ENCODE measurements at regions not wholly inside any gene's neighbourhood (a gene's known extent, or its start where the extent isn't known, plus 50 kb on each side); places are given as distances from the start of the nearest gene placed in this dataset.

DNA sequence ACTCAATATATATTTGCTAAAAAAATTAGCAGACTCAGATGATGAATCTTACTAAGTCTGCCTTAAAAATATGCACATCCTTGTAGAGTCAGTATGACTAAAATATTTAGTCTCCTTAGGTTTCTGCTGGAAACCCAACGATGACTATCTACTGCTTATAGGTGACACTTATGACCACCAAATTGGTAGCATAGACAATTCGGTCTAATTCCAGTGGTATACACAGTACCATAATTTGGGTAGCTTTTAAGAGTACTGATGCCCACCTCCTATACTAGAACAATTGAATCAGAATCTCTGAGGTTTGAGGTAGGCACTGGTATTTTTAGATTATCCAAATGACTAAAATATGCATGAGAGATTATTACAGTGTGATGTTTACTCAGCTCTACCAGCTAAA is 740.8 kb upstream of the ZEB2 start:
- no peak for DNase-seq

GRCh38 chr2:145260081-145260480 is 740.2 kb upstream of the ZEB2 start:
- DNase-seq = no peak

DNA sequence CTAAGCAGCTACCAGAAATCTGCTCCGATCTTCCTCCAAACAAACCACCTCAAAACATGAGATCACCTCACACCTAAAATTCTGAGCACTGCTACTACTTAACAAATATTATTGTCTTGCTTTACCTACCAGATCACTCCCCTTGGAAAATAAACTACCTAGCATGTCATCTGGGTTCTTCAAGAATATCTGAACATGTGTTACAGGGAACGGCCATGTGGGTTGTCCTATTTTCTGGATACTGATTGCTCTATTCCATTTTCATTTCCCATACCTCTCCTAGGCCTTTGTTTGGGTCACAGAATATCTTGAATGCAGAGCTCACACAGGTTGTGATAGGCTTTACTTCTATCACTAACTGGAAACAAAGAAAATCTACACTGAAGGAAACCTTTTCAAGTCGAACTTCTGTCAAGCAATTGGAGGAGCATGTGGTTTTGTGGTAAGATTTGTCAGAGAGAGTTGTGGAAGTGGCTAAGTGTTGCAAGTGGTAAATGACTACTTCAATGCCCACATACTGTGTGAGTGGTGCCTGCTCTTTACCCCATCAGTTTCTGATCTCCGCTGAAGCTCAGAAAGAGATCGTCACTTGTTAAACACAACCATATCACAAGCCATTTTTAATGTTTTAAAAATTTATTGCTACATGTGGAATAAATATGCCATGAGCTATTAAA is 739.1 kb upstream of the ZEB2 start:
- DNase-seq = peak; percentile 71 to 91 (median 87)

DNA sequence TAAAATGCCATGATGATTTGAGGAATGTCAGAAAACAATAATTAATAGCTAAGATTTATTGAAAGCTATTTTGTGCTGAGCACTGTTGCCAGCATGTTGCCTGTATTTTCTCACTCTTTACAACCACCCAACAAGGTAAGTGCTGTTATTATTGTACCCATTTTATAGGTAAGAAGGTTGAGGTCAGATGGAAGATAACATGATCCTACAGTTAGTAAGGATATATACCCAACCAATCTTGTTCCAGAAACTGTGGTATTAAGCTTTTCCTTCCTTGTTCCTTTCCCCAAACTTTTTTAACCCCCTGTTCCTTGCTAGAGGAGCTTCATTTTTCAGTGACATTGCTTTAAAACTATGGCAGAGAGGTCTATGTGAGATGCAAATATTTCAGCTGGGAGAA is 738.0 kb upstream of the ZEB2 start:
- DNase-seq = no peak

DNA sequence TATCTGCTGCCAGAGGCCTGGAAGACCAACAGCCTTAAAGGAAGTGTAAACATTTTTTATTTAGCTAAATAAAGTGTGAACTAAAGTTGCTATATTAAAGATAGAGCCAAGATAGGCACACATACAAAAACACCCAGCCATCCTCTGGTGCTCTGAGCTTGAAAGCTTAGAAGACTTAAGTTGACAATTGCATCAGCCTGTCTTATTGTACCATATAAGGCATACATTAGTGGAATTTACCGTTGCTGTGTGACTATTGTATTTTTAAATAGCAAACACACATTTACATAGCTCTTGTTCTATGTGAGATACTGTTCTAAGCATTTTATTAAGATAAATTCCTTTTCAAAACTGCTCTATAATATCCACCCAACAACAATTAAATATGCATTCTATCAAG is 736.6 kb upstream of the ZEB2 start:
- no peak for DNase-seq

DNA sequence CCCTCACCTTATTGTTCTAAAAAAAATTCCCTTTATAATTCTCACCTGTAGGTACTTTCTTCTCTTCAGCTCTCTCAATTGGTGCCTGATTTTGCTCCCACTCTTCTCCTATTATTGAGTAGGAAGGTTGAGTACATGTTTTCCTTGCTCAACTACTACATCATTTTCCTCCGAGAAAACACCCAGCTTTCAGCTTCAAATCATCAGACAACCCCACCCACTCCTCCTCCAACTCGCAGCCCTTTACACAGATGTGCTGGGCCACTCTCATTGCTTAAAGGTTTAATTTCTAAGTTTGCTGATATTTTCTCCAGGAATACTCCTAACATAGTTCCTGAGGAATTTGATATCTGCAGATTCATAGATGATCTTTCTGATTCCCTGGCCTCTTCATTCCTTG is 734.4 kb upstream of the ZEB2 start:
- DNase-seq = no peak

DNA sequence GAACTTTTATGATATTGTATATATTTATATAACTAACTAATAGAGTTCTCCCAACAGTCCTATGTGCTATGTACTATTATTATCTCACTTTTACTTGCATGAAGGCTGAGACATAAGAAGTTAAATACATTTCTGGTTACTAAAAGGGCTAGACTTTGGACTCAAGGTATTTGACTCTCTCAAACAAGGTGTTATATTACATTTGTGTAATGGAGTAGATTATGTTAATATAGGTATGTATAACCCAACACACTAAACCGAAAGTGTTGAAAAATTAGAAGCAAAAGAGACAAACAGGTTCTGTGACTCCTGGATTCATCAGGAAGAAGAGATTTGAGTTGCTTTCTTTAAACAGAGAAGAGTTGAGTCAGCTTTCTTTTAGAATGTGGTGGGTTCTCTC is 733.6 kb upstream of the ZEB2 start:
- DNase-seq = no peak

GRCh38 chr2:145245268-145245870 is 725.5 kb upstream of the ZEB2 start:
- no peak for DNase-seq

DNA sequence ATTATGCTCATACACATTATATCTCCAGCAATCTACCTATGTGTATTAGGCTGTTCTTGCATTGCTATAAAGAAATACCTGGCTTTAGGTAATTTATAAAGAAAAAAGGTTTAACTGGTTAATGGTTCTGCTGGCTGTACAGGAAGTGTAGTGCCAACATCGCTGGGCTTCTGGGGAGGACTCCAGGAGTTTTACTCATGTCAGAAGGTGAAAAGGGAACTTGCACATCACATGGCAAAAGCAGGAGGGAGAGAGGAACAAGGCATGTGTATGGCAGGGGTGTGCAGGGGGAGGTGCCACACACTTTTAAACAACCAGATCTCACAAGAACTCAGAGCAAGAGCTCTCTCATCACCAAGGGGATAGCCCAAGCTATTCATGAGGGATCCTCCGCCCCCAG is 715.4 kb upstream of the ZEB2 start:
- peak in 2 of 3 donors; percentile 22 to 34 for DNase-seq

- DNase-seq = no peak
Measured at GRCh38 chr2:145230546-145230945, 710.6 kb upstream of the ZEB2 start.

DNA sequence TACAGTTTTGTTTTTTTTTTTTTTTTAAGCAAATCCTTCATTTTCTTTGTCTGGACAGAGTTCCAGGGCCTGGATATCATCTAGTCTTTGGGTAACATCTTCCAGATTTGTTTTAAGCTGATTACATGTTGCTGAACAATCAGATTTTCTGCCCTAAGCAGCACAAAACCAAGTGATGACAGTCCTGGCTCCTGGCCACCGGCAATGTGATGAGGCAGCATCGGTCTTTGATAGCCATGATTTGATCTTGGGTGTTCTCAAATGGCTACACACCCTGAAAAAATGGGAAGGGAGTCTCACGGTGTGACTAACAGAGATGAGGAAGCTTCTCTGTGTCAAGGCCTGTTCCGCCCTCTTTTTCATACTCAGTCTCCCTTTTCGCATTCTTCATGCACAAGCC is 708.6 kb upstream of the ZEB2 start:
- DNase-seq = peak; percentile 42 to 61 (median 45)

DNA sequence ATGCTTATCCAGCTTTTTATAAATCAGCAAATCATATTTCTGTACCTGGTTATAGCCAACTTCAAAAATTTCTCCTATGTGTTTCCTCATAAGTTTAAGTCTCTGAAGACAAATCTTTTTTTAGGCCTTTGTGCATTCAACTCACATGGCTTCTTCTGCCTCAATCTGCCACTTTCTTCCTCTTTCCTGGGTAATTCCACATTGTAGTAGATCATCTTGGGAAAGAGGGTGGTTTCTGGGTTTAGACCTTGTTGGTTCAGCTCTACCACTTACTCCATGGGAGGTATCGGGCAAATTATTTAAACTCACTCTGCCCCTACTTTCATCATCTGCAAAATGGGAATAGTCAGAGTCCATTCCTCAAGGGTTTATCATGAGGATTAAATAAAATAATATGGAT is 707.0 kb upstream of the ZEB2 start:
- peak; percentile 58 to 71 (median 65) for DNase-seq

DNA sequence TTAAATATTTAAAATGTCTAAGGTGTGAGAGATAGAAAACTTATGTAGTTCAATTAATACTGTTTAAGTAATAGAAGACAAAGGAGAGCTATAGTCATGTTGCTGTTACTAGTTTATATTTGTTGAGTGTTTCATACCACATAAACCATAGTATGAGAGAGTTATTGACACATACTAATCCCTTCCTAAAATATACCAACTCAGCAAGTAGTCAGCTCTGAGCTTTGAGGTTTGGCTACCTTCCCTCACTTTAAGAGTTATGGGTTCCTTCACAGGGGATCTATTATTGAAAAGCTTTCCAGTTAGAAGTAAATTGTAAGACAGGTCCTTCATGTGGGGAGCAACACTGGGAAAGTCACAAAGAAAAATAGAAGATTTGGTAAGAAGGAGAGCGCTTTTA is 701.6 kb upstream of the ZEB2 start:
- no peak for DNase-seq

GRCh38 chr2:145221032-145221431 is 701.1 kb upstream of the ZEB2 start:
- peak in 2 of 3 donors; percentile 5 to 19 for DNase-seq

DNA sequence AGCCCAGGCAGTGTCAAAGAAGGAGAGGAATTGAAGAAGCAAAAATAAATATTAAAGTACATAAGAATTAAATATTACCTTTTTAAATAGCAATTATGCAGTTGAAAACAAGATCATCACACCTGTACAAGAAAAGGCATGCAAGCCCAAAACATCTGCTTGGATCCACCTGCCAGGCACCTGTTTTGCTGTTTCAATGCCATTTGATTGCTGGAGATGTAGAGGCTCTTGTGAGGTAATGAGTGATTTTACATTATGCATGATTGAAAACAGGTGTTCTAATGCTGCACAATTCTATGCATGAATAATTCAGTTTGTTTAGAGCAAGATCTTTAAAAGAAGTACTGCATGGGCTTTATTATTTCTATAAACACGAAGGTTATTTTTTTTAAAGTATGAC is 700.6 kb upstream of the ZEB2 start:
- no peak for DNase-seq

- no peak for DNase-seq
Measured at GRCh38 chr2:145207884-145208283, 688.0 kb upstream of the ZEB2 start.

- DNase-seq = peak; percentile 34 to 59 (median 57)
Measured at GRCh38 chr2:145206496-145207281, 686.8 kb upstream of the ZEB2 start.

GRCh38 chr2:145203891-145204290 is 684.0 kb upstream of the ZEB2 start:
- DNase-seq = no peak

DNA sequence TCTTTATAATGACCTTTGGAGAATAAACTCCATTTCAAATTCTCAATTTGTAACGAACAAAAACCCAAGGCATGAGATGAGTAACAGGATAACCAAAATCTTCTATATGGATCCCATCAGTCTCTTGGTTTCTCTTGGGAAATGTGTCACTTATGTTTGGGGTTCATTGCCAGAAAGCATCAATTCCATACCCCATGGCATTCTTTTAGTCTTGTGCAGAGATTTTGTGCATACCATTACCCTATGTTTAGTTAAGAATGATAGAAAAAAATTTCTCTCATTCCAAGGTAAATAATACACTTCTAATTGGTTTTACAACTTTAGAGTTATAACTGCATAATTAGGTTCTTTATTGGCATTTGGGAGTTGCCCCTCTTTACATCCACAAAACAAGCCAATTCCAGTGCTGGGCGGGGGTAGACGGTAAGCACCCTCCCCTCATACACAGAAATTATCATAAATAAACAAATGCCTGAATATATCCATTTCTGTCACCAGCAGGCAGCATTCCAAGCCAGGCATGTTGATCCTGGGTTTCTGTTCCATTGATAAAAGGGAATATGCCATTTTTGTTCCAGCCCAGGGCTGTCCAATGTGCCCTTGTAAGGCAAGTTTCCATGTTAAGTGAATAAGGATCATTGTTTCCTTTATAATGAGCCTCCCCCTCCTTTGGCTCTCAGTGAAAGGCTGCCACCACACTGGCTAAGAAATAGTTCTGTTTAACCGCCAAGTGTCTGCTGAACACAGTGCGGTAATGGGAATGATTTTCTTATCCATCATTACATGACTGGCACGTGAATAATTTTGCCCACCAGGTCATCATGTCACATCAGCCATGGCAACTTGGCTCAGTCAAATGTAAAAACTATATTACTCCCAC is 680.1 kb upstream of the ZEB2 start:
- no peak for DNase-seq

DNA sequence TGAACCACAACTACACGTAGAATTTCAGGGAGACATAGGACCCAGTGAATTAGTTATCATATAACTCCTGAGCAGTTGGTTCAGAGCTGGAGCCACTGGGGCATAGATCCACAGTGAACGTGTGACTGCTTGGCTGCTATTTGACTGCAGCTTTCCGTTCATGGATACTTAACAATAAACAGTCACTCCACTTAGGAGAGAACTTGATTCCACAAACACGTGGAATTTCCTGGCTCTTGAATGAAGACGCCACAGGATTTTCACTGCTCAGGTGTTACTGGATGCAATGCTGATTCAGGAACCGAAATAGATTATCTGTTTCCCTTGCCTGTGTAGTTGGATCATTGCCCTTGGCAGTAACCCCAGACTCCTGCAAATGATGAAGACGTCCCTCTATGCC is 679.1 kb upstream of the ZEB2 start:
- no peak for DNase-seq

GRCh38 chr2:145198555-145198954 is 678.6 kb upstream of the ZEB2 start:
- DNase-seq = no peak

GRCh38 chr2:145197944-145198343 is 678.0 kb upstream of the ZEB2 start:
- DNase-seq = no peak

DNA sequence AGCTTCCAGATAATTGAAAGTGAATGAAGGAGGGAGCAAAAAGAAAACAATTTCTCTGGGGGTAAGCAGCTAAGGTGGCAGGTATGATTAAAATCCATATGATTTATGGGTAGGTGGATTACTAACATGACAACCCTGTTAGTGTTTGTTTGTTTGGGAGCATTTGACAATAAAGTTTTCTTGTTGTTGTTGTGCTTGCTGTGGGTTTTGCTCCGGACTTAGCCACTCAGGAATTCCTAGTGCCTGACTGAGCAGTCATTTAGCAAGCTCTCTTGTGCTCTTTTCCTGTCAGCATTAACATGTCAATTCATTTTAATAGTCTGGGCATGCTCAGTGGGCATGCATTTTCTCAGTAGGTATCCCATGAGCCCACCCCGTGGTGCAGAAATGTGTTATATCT is 674.8 kb upstream of the ZEB2 start:
- DNase-seq = no peak

Data from suppressor macrophage treated with lipopolysaccharide for 1 hour (primary cell).